SU-DHL-6 (cell line): ENCODE measurements at regions not wholly inside any gene's neighbourhood (a gene's known extent, or its start where the extent isn't known, plus 50 kb on each side); places are given as distances from the start of the nearest gene placed in this dataset.
"Not testable (repeated sequence)": the region's sequence is repeated elsewhere in the genome, so short reads cannot be mapped to it uniquely, and the experiment has no call there.

Source experiments
- H2AFZ ChIP-seq: fragments of 200-600 bp; sonication (generic); 2 replicates; pipeline ENCODE4 v1.6.1; 2014; ENCODE audit warnings: low read depth, mild to moderate bottlenecking, moderate library complexity, mixed read lengths, antibody characterized with exemption, low read length; ENCODE audit not compliant: severe bottlenecking
- H3F3A ChIP-seq: fragments of 200-600 bp; shearing (Covaris generic); 2 replicates; pipeline ENCODE4 v1.6.0; 2016; ENCODE audit warnings: antibody characterized with exemption, mild to moderate bottlenecking; ENCODE audit not compliant: insufficient read depth
- H3K27ac ChIP-seq: fragments of 200-600 bp; sonication (generic); 2 replicates; pipeline ENCODE4 v1.5.1; 2016; ENCODE audit warnings: low read depth, mild to moderate bottlenecking, low read length, moderate library complexity, mixed read lengths
- H3K27me3 ChIP-seq: fragments of 200-600 bp; sonication (generic), shearing (Covaris generic); 2 replicates; pipeline ENCODE4 v1.6.0; 2014; ENCODE audit warnings: mild to moderate bottlenecking, low read length
- H3K36me3 ChIP-seq: fragments of 200-600 bp; sonication (generic); 2 replicates; pipeline ENCODE4 v1.6.1; 2014; ENCODE audit warnings: mild to moderate bottlenecking, low read length, mixed read lengths
- H3K4me2 ChIP-seq: fragments of 300-600, 200-600 bp; shearing (Covaris generic), sonication (generic); 2 replicates; pipeline ENCODE4 v1.6.0; 2014; ENCODE audit warnings: low read length, low read depth, mild to moderate bottlenecking; ENCODE audit not compliant: poor library complexity, severe bottlenecking
- H3K4me3 ChIP-seq: fragments of 200-600 bp; sonication (generic); 2 replicates; pipeline ENCODE4 v1.5.1; 2014; ENCODE audit warnings: antibody characterized with exemption, low read length, mild to moderate bottlenecking, mixed read lengths; ENCODE audit not compliant: insufficient read depth, poor library complexity, severe bottlenecking
- H3K79me2 ChIP-seq: fragments of 200-600 bp; sonication (generic); 2 replicates; pipeline ENCODE4 v1.6.1; 2014; ENCODE audit warnings: mild to moderate bottlenecking, low read length, moderate library complexity; ENCODE audit not compliant: insufficient read depth
- H3K9ac ChIP-seq: fragments of 200-600 bp; sonication (generic); 2 replicates; pipeline ENCODE4 v1.7.0; 2014; ENCODE audit warnings: mild to moderate bottlenecking, low read length
- H3K9me2 ChIP-seq: fragments of 200-600 bp; sonication (generic); replicated peaks from 2 replicates; pipeline ENCODE4 v1.6.1; 2014; ENCODE audit warnings: low read length; ENCODE audit not compliant: insufficient read depth
- H3K9me3 ChIP-seq: fragments of 200-600 bp; sonication (generic); 2 replicates; pipeline ENCODE4 v1.6.1; 2014; ENCODE audit warnings: low read length, mixed read lengths; ENCODE audit not compliant: insufficient read depth
- H4K20me1 ChIP-seq: fragments of 200-600 bp; sonication (generic); 2 replicates; pipeline ENCODE4 v1.6.1; 2014; ENCODE audit warnings: low read depth, mild to moderate bottlenecking, antibody characterized with exemption, low read length, moderate library complexity, mixed read lengths
- EZH2phosphoT487 ChIP-seq: fragments of 200-600 bp; sonication (generic), shearing (Covaris generic); conservative IDR thresholded peaks from 2 replicates; pipeline ENCODE4 v1.6.1; 2018; ENCODE audit warnings: mild to moderate bottlenecking, antibody characterized with exemption, low read length, moderate library complexity, mixed read lengths
- TF ChIP-seq, protein P1 (sequence below): fragments of 200-600 bp; sonication (generic); IDR thresholded peaks from one replicate; pipeline ENCODE4 v1.5.1; 2017; ENCODE audit warnings: antibody characterized with exemption, mild to moderate bottlenecking, low read length, moderate library complexity; ENCODE audit not compliant: insufficient read depth, poor library complexity, severe bottlenecking

- no peaks in the 10 kb centered on the region for H3K9me2 ChIP-seq
- H4K20me1 ChIP-seq = no peaks in the 10 kb centered on the region
- H3K4me3 ChIP-seq = no peak overlapping the region
- H3F3A ChIP-seq = no peaks in the 10 kb centered on the region
- H2AFZ ChIP-seq = no peak overlapping the region
- no peak overlapping the region for H3K27ac ChIP-seq
- TF ChIP-seq, protein P1, sequence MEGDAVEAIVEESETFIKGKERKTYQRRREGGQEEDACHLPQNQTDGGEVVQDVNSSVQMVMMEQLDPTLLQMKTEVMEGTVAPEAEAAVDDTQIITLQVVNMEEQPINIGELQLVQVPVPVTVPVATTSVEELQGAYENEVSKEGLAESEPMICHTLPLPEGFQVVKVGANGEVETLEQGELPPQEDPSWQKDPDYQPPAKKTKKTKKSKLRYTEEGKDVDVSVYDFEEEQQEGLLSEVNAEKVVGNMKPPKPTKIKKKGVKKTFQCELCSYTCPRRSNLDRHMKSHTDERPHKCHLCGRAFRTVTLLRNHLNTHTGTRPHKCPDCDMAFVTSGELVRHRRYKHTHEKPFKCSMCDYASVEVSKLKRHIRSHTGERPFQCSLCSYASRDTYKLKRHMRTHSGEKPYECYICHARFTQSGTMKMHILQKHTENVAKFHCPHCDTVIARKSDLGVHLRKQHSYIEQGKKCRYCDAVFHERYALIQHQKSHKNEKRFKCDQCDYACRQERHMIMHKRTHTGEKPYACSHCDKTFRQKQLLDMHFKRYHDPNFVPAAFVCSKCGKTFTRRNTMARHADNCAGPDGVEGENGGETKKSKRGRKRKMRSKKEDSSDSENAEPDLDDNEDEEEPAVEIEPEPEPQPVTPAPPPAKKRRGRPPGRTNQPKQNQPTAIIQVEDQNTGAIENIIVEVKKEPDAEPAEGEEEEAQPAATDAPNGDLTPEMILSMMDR = no peak
- TF ChIP-seq EZH2phosphoT487 = no peak
- no peak overlapping the region for H3K4me2 ChIP-seq
- H3K9ac ChIP-seq = no peak overlapping the region
- H3K9me3 ChIP-seq = no peaks in the 10 kb centered on the region
- H3K79me2 ChIP-seq = no peaks in the 10 kb centered on the region
- H3K36me3 ChIP-seq = no peaks in the 10 kb centered on the region
- H3K27me3 ChIP-seq = no peaks in the 10 kb centered on the region
These were observed 179.5 kb downstream of the ZWINT start for GRCh38 chr10:56181607-56182006.

GRCh38 chr10:56178210-56178609 is 182.8 kb downstream of the ZWINT start:
- Histone ChIP-seq H4K20me1 (no peaks in the 10 kb centered on the region), H3K79me2 (no peaks in the 10 kb centered on the region), H3K9me3 (no peaks in the 10 kb centered on the region), H3K27me3 (no peaks in the 10 kb centered on the region), H3K9ac (no peak overlapping the region), H3F3A (no peaks in the 10 kb centered on the region), H3K27ac (no peak overlapping the region), H2AFZ (no peak overlapping the region), H3K4me2 (no peak overlapping the region), H3K36me3 (no peaks in the 10 kb centered on the region), H3K9me2 (no peaks in the 10 kb centered on the region), H3K4me3 (no peak overlapping the region)
- TF ChIP-seq, protein P1 = no peak
- TF ChIP-seq EZH2phosphoT487 = no peak

DNA sequence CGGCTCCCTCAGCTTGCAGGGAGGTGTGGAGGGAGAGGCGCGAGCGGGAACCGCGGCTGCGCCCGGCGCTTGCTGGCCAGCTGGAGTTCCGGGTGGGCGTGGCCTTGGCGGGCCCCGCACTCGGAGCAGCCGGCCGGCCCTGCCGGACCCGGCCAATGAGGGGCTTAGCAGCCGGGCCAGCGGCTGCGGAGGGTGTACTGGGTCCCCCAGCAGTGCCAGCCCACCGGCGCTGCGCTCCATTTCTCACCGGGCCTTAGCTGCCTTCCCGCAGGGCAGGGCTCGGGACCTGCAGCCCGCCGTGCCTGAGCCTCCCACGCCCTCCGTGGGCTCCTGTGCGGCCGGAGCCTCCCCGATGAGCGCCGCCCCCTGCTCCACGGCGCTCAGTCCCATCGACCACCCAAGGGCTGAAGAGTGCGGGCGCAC is 206.0 kb downstream of the ZWINT start:
- H3K36me3 ChIP-seq, H3K9ac ChIP-seq, H3K9me3 ChIP-seq, H3K4me3 ChIP-seq, H3K4me2 ChIP-seq, H2AFZ ChIP-seq, H4K20me1 ChIP-seq, H3F3A ChIP-seq, H3K27me3 ChIP-seq, H3K9me2 ChIP-seq, H3K27ac ChIP-seq, H3K79me2 ChIP-seq: not testable (repeated sequence)

- Histone ChIP-seq H4K20me1 (no peaks in the 10 kb centered on the region), H3K9me2 (no peaks in the 10 kb centered on the region), H3K27me3 (no peaks in the 10 kb centered on the region), H3K9ac (no peak overlapping the region), H3K36me3 (no peaks in the 10 kb centered on the region), H3K9me3 (no peaks in the 10 kb centered on the region), H3K79me2 (no peaks in the 10 kb centered on the region), H3K4me2 (no peak overlapping the region), H2AFZ (no peak overlapping the region), H3K27ac (no peak overlapping the region), H3F3A (no peaks in the 10 kb centered on the region), H3K4me3 (no peak overlapping the region)
- no peak for TF ChIP-seq EZH2phosphoT487
These were observed 214.3 kb downstream of the ZWINT start for GRCh38 chr10:56146806-56147205.
